Tongue (tissue), 1 donor: ENCODE measurements at regions not wholly inside any gene's neighbourhood (a gene's known extent, or its start where the extent isn't known, plus 50 kb on each side); places are given as distances from the start of the nearest gene placed in this dataset.

Source experiments
- DNase-seq: peaks from one replicate; pipeline ENCODE4 v3.0.0-alpha.2; 2015

DNA sequence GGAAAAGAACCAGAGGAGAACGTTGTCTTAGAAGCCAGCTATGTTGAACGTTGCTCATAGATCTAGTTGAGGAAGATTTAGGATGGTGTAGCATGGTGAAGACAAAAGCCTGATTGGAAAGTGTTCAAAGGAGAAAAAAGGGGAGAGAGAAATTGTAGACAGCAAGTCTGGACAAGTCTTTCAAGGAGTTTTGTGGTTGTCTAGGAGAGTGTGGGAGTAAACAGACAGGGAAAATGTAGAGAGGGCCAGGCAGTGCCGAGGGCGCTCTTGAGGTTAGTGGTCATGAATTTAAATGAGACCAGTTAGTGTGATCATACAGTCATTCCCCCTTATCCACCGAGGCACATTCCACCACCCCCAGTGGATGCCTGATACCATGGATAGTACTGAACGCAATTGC, 167.5 kb upstream of the IL12A start:
- DNase-seq: no peak

DNA sequence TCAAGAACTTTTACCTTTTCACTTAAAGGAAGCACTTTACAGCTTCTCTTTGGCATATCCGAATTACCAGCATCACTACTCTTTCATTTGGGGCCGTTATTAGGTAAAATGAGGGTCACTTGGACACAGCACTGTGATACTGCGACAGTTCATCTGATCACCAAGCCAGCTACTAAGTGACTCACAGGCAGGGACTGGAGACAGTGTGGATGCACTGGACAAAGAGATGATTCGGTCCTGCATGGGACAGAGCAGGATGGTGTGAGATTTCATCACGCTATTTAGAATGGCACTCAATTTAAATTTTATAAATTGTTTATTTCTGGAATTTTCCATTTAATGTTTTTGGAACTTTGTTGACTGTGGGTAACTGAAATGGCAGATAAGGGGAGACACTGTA, 166.9 kb upstream of the IL12A start:
- no peak for DNase-seq

- no peak for DNase-seq
Observed at GRCh38 chr3:159823780-159824179, 164.9 kb upstream of the IL12A start.

DNA sequence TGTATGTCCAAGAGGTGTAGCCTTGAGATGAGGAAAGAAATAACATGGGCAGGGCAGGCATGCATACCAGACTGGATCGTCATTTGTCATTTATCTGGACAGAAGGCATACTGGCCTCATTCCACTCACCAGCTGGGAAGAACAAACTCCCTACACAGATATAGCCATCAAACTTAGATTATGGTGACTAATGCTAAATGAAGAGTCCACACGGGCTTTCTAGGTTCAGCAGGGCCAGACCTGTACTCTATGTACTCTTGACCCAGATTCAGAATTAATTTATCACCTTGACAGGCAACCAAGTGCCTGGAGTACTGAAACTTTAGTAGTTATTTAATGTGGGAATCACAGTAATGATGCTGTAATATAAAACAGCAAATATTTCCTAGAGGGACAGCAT, 164.3 kb upstream of the IL12A start:
- DNase-seq: peak; percentile 67

GRCh38 chr3:159825216-159825854, 163.3 kb upstream of the IL12A start:
- DNase-seq: no peak

- peak; percentile 83 for DNase-seq
Observed at GRCh38 chr3:159828542-159828943, 160.1 kb upstream of the IL12A start.

DNA sequence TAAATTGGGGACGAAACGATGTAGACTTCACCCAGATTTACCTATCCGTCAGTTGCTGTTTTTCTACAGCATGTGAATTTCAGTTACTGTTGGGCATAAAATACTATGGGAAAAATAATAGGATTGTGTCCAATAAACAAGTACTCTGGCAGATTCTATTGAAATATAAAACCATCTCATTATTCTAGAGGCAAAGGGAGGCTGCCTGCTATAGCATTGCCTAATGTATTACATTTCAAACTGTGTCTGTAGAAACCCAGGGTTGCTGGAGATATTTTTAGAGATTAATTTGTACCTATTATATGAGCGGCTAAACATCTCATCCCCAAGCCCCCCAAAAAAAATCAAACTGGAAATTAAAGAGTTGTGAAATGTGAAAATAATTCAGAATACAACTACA, 159.6 kb upstream of the IL12A start:
- DNase-seq: peak; percentile 48

DNA sequence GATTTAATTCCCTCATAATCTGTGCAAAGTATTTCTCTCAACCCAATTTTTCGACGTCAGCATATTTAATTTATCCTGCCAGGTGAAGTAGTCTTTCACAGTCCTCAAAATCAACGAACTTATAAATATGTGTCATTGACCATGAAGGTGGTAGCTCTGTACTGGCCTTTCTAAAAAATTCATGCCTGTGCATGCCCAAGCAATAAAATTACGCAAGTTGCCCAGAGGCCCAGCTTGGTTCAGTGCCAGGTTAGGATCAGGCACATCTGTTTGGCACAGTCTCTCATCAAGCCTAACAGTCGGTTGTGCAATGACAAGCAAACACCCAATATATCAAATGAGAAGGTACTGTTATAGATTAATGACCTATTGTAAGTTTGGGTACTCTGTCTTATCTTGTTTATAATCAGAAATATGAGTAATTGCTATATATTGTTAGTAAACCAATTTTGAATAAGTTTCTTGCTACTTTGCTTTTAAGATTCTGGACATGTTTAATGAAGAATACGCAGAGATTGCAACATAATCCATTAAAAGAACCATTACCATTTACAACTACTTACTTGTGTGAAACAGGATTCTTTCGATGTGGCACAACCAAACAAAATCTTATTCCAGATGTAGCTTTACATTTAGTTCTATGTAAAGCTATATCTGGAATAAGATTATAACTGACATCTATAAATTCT, 159.0 kb upstream of the IL12A start:
- DNase-seq: peak; percentile 93

- DNase-seq: peak; percentile 64
Observed at GRCh38 chr3:159830523-159831154, 158.0 kb upstream of the IL12A start.

DNA sequence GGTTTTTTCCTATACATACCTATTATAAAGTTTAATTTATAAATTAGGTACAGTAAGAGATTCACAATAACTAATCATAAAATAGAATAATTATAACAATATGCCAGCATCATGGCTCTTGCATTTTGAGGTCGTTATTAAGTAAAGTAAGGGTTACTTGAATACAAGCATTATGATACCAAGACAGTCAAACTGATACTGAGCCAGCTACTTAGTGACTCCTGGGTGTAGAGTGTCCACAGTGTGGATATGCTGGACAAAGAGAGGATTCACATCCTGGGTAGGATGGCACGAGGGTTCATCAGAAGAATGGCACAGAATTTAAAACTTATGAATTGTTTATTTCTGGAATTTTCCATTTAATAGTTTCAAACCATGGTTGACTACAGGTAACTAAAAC, 157.2 kb upstream of the IL12A start:
- DNase-seq: no peak

DNA sequence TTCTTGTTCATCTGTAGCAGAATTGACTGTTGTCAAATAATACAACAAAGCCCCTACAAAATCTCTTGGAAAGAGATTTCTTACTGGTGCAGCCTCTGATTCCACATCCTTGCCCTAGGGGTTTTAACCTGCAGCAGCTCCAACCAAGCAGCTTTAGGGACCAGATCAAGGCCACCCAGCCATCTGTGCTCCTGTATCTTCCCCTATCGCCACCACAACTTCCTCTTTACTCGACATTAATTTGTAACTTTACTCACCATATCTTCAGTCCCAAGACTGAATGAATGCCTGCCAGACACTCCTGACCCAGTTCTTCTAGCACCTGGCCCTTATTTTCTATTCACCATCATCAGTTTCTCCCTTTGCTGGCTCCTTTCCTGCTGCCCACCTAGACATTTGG, 156.6 kb upstream of the IL12A start:
- no peak for DNase-seq

DNA sequence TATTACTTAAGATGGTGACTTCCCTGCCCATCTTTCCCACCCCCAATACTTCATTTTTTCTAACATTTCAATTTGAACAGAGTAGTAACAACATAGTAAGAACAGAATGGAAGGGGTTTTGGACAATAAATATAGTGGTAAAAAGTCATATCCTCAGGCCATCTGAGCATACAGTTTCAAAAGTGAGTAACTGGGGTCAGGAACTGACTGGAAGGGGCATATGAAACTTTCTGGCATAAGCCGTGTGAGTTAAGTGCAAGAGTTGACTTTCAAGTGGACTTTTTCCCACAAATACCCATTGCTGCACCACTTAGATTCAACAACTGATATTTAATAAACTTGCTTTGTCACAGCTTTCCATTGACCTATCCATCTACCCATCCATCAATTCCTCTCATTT, 153.5 kb upstream of the IL12A start:
- DNase-seq: no peak

GRCh38 chr3:159837725-159838124, 150.9 kb upstream of the IL12A start:
- no peak for DNase-seq

- DNase-seq: no peak
Observed at GRCh38 chr3:159838938-159839337, 149.7 kb upstream of the IL12A start.

DNA sequence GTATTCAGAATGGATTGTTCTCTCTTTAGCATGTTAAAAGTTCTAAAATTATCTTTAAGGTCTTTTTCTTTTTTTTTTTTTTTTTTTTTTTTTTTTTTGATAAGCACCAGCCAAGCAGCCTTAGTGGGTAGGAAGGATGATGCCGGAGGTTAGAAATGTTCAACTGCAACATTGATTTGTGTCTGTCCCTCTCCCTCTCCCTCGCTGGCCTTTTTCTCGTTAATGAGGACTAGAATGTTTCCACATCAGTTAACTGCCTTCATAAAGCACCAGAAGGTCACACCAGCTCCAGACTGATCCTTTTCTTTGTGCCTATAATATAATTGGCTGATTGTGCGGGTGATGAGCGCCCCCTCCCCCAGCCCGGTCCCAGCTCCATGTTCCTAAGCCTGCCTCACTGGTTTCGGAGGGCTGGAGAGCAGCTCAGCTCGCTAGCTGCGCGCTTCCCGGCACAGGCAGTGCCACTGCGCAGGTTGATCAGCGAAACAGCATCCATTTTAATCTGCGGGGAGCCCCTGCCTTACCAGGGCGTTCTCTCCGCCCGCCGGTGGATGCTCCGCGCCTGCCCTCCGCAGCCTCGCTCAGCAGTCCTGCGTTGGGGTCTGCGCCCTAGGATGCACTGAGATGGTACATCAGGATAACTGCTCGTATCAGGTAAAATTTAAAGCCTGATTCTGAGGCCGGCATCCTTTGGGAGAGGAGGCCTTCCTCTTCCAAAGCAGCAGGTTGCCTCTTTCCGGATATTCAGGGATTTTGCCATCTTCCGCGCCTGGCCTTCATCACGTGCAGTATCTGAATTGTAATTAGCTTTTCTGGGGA, 148.9 kb upstream of the IL12A start, which contains the start of gene SCHIP1:
TSS of gene SCHIP1 (plus strand) at position 301 of the 819 bp plus-strand sequence.
- DNase-seq: peak; percentile 70

DNA sequence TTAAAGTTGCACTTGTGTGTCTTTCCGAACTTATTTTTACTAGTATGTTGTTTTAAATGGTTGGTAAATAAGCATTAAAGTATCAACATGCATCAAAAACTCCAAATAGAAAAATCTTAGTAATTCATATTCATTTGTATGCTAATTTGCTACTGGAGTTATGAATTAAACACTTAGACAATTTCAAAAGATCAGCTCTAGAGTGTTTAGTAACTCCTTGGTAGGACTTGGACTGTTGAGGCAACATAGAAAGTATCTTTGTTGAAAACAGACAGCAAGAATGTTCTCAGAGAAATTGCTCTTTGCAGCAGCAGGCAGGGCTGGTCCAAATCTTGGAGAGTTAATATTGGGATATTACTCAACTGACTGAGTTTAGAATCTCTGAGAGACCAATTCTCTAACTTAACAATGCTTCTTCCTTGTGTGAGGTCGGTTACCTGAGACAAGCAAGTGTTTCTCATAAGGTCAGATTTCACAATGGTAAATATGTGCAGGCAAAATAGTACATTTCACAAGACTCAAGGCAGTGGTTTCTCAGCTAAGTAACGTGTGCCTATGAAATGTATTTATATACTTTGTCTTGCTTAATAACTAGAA, 147.8 kb upstream of the IL12A start:
- no peak for DNase-seq

DNA sequence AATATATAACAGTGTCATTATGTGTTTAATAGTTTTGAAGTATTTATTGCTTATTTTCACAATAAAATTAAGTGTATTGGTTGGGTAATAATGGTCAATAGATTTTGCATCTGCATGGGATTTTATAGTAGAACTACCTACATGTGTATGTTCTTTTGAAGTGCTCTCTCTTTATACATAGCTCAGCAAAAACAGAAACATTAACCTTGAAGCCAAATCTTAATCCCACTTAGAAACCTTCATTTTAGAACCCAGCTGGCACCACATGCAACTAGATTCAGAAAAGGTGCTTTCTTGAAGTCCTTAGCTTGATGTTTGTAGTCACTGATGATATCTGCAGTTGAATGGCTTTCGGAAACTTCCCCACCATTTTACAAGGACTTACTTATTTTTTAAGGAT, 146.9 kb upstream of the IL12A start:
- DNase-seq: no peak

GRCh38 chr3:159843840-159844730, 144.6 kb upstream of the IL12A start:
- no peak for DNase-seq

DNA sequence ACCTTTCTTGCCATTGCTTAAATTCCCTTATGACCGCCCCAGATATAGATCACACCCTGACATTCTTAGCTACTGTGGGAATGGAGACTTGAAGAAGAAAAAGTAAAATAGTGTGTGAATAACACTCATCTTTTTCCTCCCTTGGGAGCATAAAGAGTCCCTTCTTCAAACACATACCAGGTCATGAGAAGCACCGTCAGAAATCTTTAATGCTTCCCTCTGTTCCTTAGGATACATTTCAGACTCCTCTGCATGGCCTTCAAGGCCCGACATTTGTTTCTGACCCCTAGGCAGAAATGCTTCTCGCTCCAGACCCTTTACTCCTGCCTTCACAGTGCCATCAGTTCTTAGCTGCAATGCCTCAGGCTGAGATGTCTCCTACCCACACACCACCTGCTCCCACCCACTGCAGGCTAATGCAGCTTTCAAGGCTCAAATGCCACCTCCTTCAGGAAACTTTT, 143.8 kb upstream of the IL12A start:
- no peak for DNase-seq

DNA sequence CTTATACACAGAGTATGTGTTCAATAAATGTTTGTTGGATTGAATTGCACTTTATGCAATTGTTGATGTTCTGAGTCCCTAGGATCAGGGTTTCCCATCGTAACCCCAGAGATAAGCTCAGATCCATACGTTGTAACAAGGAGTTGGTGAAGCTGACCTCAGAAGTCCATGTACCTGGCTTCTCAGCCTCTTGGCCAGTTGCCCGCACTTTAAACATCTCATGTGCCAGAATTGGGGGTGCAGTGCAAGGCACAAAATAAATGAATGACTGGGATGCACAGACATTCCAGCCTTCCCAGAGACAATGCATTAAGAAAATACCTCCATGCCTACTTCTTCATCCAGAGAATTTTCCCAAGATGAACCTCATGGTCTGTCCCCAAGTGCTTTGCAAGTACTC, 142.9 kb upstream of the IL12A start:
- DNase-seq: no peak

DNA sequence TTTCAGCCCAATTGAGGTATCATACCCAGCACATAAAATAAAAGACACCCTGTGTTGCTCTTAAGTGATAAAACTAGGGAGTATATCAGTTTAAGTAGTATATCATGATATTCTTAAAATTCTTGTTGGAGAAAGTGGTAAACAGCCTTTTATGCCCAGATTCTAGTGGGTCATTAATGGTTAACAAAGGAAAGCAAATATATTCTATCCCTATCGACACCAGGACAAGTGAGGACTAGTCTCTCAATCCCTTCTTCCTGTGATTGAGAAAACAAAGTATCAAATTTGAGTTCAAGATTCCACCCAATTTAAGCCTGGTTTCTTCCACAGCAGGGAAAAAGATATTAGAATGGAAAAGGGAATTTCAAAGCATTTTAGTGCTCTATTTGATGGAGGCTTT, 142.4 kb upstream of the IL12A start:
- DNase-seq: no peak
